ENCODE measurements at regions not wholly inside any gene's neighbourhood (a gene's known extent, or its start where the extent isn't known, plus 50 kb on each side); places are given as distances from the start of the nearest gene placed in this dataset.

- no peak for TF ChIP-seq CTCF (IDR thresholded peaks at IDR 0.05; ENCODE audit: low read depth, low read length, missing control alignments)
- DNase-seq (ENCODE audit: extremely low read depth, low read depth) = no peak
- H3K4me3 ChIP-seq (replicated peaks; ENCODE audit: low read depth, low read length) = no peak overlapping the region
Observed at GRCh38 chr10:26381986-26382385, 56.2 kb upstream of the APBB1IP start.

GRCh38 chr10:26384600-26384999 lies 53.5 kb upstream of the APBB1IP start:
- TF ChIP-seq CTCF (IDR thresholded peaks at IDR 0.05; ENCODE audit: low read depth, low read length, missing control alignments) = no peak
- H3K4me3 ChIP-seq (replicated peaks; ENCODE audit: low read depth, low read length) = no peak overlapping the region
- no peak for DNase-seq (ENCODE audit: extremely low read depth, low read depth)

- no peak for DNase-seq (ENCODE audit: extremely low read depth, low read depth)
- no peak overlapping the region for H3K4me3 ChIP-seq (replicated peaks; ENCODE audit: low read depth, low read length)
- no peak for TF ChIP-seq CTCF (IDR thresholded peaks at IDR 0.05; ENCODE audit: low read depth, low read length, missing control alignments)
Observed at GRCh38 chr10:26385443-26385842, 52.7 kb upstream of the APBB1IP start.

- H3K4me3 ChIP-seq (replicated peaks; ENCODE audit: low read depth, low read length) = no peak overlapping the region
- no peak for TF ChIP-seq CTCF (IDR thresholded peaks at IDR 0.05; ENCODE audit: low read depth, low read length, missing control alignments)
- DNase-seq (ENCODE audit: extremely low read depth, low read depth) = no peak
Observed at GRCh38 chr10:26386781-26387180, 51.4 kb upstream of the APBB1IP start.
